HG03378 (cell line): ENCODE measurements at regions not wholly inside any gene's neighbourhood (a gene's known extent, or its start where the extent isn't known, plus 50 kb on each side); places are given as distances from the start of the nearest gene placed in this dataset.
"Not testable (repeated sequence)": the region's sequence is repeated elsewhere in the genome, so short reads cannot be mapped to it uniquely, and the experiment has no call there.

Source experiments
- ATAC-seq: cut with Tn5 transposase; IDR thresholded peaks from one replicate; pipeline ENCODE4 v1.9.1; 2021; ENCODE audit warnings: mild to moderate bottlenecking, moderate library complexity; ENCODE audit not compliant: unreplicated experiment

DNA sequence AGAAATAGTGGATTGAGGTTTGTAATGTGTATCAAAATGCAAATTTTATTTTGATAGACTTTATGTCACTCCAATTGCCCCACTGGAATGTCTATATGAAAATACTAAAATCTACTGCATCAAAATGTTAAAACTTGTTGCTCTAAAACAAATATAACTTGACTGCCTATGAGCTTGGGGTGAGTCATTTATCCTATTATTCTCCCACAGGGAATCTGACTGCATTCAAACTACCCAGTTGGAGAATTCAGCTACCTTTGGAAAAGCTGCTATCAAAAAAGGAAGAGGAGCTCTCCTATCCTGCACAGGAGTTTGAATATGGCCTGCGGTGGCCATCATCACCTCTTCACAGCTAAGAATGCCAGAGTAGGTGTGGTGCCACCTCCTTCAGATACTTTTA lies 173.1 kb downstream of the KLHL28 start:
- ATAC-seq, result no peak

DNA sequence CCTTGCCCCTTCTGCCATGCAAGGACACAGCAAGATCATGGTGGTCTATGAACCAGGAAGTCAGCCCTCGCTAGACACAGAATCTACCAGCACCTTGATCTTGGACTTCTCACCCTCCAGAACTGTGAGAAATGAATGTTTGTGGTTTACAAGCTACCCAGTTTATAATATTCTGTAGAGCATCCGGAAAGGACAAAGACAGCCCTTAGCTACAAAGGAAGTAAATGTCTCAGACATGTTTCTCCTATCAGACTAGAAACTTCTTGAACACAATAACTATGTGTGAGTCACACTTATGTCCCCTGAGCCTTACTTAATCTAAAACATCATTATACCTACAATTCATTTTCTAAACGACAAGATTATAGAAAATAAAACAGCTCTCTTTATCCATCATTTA lies 176.7 kb downstream of the KLHL28 start:
- ATAC-seq, result no peak

DNA sequence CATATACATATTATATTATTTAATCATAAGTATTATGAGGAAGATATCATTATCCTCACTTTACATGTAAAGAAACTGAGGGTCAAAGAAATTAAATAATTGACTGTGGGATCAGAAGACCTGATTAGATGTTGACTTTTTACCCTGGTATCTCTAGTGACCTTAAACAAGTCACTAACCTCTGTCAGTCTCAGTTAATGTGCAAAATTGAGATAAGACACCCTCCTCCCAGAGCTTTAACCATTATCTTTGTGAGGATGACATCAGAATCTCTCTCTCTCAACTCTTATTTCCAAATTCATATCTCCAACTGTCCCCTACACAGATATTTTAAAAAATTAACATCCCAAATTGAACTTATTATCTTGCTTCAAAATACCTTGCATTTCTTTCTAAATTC lies 177.8 kb downstream of the KLHL28 start:
- no peak for ATAC-seq

DNA sequence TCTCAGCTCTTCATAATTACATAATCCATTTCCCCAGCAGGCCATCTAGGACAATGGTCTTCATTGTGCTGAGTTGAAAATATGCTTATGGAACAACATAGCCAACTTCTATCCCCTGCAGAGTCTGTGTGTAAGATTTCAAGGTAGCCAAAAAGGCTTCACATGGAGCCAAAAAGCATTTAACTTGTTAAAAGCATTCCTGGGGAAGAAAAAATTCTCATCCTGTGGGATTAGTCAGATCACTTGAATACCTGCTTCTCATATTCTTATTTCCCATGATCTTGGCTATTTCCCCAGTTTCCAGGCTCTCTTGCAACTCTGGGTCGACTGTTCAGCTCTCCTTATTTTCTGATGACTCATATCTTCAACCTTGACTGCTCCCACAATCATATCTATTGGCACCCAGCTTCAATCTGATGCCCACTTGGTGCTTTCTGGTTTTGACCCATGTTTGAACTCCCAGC lies 178.9 kb downstream of the KLHL28 start:
- no peak for ATAC-seq

DNA sequence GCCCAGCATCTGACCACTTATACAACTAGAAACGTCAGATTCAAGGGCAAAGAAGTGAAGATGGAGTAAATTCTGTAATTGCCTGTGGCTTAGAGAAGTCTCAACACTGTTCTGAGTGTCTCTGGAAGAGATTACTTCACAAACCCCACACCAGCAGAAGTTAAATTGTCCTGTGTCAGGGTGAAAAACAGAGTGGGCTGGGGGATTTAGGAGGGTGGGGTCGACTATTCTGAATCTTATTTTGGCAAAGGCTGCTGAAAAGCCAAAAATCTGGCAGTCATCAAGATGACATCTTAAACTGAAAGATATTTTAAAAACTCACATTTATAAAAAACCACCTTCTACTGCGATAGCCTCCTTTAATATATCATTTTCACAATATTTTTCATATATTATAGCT lies 180.8 kb downstream of the KLHL28 start:
- ATAC-seq, result no peak

DNA sequence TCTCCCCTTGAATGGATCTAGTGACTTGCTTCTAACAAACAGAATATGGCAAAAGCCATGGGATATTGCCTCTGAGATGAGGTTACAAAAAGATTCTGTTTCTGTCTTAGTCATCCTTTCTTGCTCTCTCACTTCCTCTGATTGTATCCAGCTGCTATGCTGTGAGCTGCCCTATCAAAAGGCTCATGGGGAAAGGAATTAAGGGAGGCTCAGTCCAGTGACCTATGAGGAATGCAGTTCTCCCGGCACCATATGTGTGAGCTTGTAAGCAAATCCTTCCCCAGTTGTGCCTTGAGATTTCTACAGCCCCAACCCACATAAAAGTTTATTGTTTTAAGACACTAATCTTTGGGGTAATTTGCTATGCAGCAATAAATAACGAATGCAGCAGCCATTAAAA lies 183.1 kb downstream of the KLHL28 start:
- peak; percentile 78 for ATAC-seq

DNA sequence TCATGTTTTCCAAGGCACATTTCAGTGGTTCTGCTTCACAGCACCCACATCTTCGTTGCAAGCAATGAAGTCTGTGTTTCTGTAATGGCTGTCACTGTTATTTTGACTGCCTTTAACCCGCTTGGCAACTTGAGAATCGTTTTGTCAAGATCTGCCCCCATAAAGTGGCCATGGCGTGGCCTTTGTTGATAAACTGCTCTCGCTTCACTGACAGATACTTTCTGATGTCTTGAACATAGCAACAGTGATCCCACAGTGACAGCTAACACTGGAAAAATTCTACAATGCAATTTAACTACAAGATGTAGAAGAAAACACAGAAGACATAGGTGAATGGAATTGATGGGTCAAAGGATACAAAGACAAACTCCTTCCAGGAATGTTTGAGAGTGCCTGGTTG lies 184.2 kb downstream of the KLHL28 start:
- no peak for ATAC-seq

DNA sequence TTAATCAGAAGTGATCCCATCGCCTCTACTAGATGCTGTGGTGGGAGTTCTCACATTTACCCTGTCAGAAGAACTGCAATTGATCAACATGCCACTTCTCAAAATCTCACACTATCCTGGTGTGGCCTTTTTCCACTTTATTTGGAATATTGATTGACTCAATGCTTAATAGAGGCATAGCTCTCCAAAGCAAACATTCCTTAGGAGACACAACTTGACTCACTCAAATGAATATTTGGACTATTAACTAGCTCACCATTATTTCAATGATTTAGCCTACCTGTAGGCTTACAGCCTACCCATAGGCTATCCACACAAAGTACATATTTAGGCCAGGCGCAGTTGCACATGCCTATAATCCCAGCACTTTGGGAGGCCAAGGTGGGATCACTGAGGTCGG lies 186.5 kb downstream of the KLHL28 start:
- ATAC-seq, result no peak

DNA sequence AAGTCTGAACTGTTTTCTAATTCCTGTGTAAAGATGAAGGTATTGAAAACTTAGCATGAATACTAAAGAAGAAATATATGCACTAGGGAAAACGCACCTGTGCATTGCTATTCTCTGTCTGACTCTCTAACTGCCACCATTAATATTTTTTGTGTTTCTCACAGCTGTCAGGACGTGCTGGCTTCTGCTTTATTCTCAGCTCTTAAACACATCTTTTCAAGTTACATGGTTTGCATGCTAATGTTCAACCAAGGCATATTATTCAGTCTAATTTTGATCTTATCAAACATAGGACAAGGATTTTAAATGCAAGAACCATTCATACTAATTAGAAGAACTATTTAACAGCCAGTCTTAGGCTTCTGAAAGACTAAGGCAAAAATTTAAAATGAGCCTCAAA lies 187.4 kb downstream of the KLHL28 start:
- no peak for ATAC-seq

DNA sequence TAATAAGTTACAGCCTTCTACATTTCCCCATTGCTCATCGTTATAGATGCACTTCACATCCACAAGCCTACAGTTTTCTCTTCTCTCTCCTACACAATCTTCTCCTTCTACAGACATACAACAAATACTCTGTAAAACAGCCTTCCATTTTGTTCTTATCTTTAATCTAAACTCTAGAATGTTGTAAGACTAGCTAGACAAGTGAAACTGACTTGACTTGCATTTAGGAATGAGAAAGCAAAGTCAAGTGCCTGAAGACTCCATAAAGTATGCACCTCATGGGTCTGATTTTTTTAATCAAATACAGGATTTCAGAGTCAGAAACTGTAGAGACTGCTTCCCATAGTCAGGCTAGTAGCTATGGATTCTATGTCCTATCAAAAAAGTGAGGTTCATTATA lies 190.3 kb downstream of the KLHL28 start:
- no peak for ATAC-seq

DNA sequence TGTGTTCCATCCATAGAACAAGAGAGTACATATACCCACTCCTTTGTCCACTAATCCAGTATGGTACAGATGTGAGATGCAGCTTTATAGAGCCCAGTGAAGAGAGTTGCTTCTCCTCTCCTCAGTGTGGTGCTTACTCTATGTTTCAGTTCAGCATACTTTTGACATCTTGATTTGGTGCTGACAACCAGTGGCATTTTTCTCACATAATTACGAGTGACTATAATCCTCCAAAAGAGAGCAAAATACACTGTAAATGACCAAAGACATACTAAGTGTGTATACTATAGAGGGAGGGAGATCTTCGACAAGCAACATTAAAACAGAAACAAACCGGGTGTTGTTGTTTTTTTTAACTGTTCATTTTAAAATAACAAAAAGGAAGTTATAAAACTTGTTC lies 191.5 kb downstream of the KLHL28 start:
- no peak for ATAC-seq

DNA sequence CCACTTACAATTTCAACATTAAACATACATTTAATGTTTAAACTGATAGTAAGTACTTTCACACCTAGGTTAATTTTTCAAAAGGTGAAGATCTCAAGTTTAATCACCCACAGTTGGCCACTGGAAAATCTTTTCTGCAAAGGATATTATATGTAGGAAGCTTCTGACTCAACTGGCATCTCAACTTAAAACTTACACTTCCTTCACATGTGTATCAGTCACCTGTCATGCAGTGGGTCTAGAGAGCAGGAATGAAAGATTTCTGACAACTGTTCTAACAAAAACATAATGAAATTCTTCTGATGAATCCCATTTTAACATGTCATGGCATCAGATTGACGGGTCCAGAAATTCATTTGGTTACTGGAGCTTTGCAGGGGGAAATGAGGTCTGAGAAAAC lies 192.8 kb downstream of the KLHL28 start:
- no peak for ATAC-seq

DNA sequence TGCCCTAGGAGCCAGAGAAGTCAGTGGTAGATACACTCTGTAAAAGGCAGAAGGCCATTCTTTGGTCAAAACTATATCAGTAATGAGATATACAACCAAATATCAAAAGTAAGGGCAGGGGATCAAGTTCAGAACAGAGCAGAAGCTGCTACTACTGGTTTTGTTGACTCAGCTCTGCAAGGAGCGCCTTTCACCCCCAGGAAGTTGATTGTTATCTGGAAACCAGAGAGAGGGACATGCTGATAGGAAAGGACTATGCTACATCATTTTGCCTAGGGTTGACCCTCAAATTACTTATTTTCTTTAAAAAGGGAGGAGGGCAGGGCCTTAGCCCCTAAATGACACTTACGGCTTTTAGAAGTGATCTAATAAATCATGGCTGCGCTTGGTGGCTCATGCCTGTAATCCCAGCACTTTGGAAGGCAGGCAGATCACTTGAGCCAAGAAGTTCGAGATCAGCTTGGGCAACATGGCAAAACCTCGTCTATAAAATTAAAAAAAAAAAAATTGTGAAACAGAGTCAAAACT lies 194.0 kb downstream of the KLHL28 start:
- no peak for ATAC-seq

DNA sequence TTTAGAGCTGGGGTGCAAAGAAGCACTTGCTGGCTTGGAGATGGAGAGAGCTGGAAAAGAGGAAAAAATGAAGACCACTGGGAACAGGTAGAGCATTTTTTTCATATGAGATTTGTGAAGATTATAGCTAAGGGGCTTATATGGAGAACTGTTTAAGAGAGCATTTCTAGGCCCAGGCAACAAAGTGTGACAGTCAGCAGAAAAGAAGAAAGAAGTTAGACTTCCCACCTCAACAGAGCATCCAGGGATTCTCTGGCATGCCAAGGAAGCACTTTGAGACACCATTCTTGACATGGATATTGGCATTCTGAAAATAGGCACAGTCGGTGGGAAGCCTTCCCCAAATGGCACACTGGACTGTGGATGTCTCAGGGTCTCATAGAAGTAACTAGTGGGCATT lies 195.5 kb downstream of the KLHL28 start:
- ATAC-seq, result no peak

DNA sequence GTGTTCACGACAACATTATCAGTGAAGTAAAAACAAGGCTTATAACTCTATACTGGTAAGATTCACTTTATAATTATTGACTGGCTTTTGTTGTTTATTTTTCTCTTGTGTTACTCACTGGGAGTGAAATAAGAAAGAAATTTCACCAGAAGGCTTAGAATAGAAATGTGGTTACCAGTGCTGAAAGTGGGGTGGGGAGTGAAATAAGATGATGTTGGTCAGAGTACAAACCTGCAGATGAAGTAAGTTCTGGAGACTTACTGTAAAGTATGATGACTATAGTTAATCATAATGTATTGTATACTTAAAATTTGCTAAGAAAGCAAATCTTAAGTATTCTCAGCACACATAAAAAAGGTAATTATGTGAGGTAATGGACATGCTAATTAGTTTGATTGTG lies 198.4 kb downstream of the KLHL28 start:
- ATAC-seq, result no peak

DNA sequence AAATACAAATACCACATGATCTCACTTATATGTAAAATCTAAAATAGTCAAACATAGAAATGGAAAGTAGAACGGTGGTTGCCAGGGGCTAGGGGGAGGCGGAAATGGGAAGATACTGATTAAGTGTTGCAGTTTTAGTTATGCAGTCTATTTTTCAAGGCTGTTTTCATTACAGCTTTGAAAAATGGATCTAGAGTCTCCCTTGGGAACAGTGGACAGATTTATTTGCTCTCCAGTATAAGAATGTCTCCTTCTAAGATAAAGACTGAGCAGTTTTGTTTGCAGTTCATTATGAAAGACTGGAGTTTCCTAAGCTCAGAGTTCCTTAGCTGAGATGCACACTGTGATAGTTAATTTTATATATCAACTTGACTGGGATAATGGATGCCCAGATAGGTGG lies 202.5 kb downstream of the KLHL28 start:
- ATAC-seq, result no peak

DNA sequence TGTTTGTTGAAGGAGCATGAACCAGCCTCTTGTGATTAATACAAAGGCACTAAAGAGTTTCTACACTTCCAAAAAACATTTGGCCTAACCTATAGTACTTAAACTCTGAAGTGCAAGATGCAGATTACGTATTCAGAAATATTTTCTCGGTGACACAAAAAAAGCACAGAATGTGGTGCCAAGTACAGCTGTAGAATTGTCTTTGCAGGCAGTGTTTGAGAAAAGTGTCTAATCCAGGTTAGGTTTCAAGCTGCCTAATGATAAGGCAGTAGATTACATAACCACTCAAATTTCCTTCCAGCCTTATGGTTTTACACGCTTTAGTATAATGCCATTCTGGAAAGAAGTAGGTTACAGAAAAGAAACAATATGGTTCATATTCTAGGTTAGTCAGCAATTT lies 205.2 kb downstream of the KLHL28 start:
- ATAC-seq, result no peak

DNA sequence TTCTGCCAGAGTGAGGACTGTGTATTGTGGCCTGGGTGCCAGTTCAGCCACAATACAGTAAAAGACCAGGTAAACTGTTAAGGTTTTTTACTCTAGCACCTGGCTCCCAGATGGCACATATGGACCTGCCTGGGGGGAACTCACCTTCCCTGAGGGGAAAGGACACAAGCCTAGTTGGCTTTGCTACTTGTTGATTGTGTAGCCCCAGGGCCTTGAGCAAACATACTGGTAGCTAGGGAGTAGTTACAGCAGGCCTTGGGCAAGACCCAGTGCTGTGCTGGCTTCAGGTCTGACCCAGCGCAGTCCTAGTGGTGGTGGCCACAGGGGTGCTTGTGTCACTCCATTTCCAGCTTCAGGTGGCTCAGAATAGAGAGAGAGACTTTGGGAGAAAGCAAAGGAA lies 216.4 kb downstream of the KLHL28 start:
- no peak for ATAC-seq

DNA sequence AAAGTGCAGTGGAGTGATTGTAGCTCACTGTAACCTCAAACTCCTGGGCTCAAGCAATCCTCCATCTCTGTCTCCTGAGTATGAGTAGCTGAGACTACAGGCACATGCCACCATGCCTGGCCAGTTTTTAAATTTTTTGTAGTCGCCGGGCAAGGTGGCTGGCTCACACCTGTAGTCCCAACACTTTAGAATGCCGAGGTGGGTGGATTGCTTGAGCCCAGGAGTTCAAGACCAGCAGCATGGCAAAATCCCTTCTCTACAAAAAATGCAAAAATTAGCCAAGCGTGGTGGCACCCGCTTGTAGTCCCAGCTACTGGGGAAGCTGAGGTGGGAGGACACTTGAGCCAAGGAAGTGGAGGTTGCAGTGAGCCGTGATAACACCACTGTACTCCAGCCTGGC lies 219.5 kb downstream of the KLHL28 start:
- no peak for ATAC-seq

DNA sequence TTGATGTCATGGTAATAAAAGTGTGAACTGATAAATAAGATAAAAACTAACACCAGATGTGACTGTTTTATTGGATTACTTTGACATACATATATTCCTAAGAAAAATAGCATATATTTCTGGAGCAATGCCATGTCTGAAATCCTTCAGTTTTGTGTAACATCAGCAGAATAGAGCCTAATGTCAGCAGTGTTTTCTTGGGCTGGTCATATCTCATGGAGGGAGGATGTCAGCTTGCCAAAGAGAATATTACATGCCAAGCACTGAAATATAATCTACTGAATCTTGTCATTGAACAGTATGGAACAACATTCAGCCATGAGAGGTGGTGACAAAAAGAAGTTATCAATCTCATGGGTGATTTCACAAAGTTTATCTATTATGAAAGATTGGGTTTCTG lies 220.3 kb downstream of the KLHL28 start:
- ATAC-seq, result no peak

DNA sequence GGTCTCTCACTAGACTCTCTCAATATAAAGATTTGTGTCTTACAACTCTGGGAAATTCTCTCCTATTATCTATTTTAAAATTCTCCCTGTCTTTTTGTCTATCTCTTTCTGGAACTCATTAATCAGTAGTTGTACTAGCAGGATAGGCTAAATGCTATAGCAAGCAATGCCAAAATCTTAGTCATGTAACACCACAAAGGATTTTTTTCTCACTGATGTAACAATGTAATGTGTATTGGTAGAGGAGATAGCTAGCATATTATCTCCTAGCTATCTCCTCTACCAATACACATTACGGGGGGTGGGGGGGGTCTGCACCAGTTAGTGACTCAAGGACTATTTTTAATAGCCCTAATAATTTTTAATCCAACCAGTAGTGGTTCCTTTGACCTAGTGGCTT lies 225.4 kb downstream of the KLHL28 start:
- no peak for ATAC-seq

DNA sequence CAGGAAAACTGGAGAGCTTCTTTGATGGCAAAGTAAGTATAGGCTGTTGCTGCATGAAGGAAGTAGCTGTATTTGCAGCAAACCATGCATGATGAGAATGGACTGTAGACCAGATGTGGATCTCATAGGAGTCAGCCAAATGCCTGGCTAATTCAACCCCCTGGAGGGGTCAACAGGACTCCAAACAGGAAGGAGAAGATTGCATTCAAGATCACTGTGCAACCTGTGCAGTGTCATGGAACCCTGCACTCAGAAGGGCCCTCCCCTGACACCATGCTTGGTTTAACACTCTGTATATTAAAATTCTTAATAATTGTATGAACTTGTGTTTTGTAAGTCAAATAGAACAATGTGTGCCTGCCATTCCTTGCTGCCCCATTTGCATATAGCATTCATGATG lies 225.1 kb upstream of the FSCB start:
- ATAC-seq, result no peak

DNA sequence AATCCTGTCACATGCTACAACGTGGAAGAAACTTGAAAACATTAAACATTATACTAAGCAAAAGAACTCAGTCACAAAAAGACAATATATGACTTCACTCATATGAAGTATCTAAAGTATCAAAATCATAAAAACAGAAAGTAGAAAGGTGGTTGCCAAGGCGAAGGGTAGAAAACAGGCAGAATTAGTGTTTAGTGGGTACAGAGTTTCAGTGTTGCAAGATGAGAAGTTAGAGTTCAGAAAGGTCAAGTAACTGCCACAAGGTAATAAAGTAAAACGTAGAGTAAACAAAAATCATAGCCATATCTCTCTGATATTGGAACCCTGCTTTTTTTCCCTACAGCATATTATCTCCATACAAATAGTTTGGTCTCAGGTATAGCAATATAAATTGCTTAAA lies 223.8 kb upstream of the FSCB start:
- no peak for ATAC-seq

DNA sequence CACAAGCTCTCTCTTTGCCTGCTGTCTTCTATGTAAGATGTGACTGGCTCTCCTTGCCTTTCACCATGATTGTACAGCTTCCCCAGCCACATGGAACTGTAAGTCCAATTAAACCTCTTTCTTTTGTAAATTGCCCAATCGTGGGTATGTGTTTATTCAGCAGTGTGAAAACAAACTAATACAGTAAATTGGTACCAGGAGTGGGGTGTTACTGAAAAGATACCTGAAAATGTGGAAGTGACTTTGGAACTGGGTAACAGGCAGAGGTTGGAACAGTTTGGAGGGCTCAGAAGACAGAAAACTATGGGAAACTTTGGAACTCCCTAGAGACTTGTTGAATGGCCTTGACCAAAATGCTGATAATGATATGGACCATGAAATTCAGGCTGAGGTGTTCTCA lies 214.3 kb upstream of the FSCB start:
- ATAC-seq, result not testable (repeated sequence)
